Right atrium auricular region (tissue), 2 donors: ENCODE measurements at regions not wholly inside any gene's neighbourhood (a gene's known extent, or its start where the extent isn't known, plus 50 kb on each side); places are given as distances from the start of the nearest gene placed in this dataset.

Source experiments
- DNase-seq: peaks from one replicate; pipeline ENCODE4 v3.0.0-alpha.2; 2019; ENCODE audit warnings: low spot score
- H3K27ac ChIP-seq, 2 donors: fragments of 200-600 bp; sonication (generic); 1 replicate in 1 of 2; 2 replicates in 1 of 2; pipeline ENCODE4 v1.5.1; 2016 to 2019
- H3K27me3 ChIP-seq, 2 donors: fragments of 200-600 bp; sonication (generic); one replicate each; pipeline versions ENCODE4 v1.5.1 to v1.6.0; 2017 to 2019
- H3K36me3 ChIP-seq: fragments of 200-600 bp; sonication (generic); one replicate; pipeline ENCODE4 v1.5.1; 2016
- H3K4me1 ChIP-seq, 2 donors: fragments of 200-600 bp; sonication (generic); one replicate each; pipeline versions ENCODE4 v1.5.1 to v1.6.0; 2017 to 2019
- H3K4me3 ChIP-seq, 2 donors: fragments of 200-600 bp; sonication (generic); 1 replicate in 1 of 2; 2 replicates in 1 of 2; pipeline ENCODE4 v1.5.1; 2017 to 2019; ENCODE audit warnings: mild to moderate bottlenecking in 1 of 2, moderate library complexity in 1 of 2
- H3K9me3 ChIP-seq, 2 donors: fragments of 200-600 bp; sonication (generic); one replicate each; pipeline ENCODE4 v1.5.1; 2019
- CTCF ChIP-seq, 2 donors: fragments of 200-600 bp; sonication (generic); IDR thresholded peaks; one replicate each; pipeline ENCODE4 v1.5.1; 2019; ENCODE audit warnings: antibody characterized with exemption in 2 of 2

GRCh38 chr17:12269751-12270150 is 249.1 kb downstream of the MAP2K4 start:
- no peak for DNase-seq
- Histone ChIP-seq H3K36me3 (no peaks in the 10 kb centered on the region), H3K4me1 (no peaks in the 10 kb centered on the region), H3K9me3 (peaks cover 0 to 8% of the 10 kb centered on the region in 2 donors), H3K4me3 (no peak overlapping the region), H3K27me3 (no peaks in the 10 kb centered on the region), H3K27ac (no peak overlapping the region)
- TF ChIP-seq CTCF (IDR thresholded peaks at IDR 0.05), result no peak

- Histone ChIP-seq H3K9me3 (peaks cover 0 to 8% of the 10 kb centered on the region in 2 donors), H3K36me3 (no peaks in the 10 kb centered on the region), H3K4me3 (no peak overlapping the region), H3K27me3 (no peaks in the 10 kb centered on the region), H3K27ac (no peak overlapping the region), H3K4me1 (no peaks in the 10 kb centered on the region)
- no peak for DNase-seq
- TF ChIP-seq CTCF (IDR thresholded peaks at IDR 0.05), result no peak
These were observed 257.1 kb downstream of the MAP2K4 start for GRCh38 chr17:12277827-12278226.

- no peaks in the 10 kb centered on the region for H3K9me3 ChIP-seq
- H3K27ac ChIP-seq, result no peak overlapping the region
- no peaks in the 10 kb centered on the region for H3K4me1 ChIP-seq
- no peaks in the 10 kb centered on the region for H3K36me3 ChIP-seq
- no peak overlapping the region for H3K4me3 ChIP-seq
- no peak for DNase-seq
- no peaks in the 10 kb centered on the region for H3K27me3 ChIP-seq
- no peak for TF ChIP-seq CTCF (IDR thresholded peaks at IDR 0.05)
These were observed 261.4 kb downstream of the MAP2K4 start for GRCh38 chr17:12282056-12282455.

GRCh38 chr17:12287953-12288352 is 267.3 kb downstream of the MAP2K4 start:
- Histone ChIP-seq H3K27ac (no peak overlapping the region), H3K36me3 (no peaks in the 10 kb centered on the region), H3K9me3 (no peaks in the 10 kb centered on the region), H3K4me1 (no peaks in the 10 kb centered on the region), H3K27me3 (no peaks in the 10 kb centered on the region), H3K4me3 (no peak overlapping the region)
- no peak for TF ChIP-seq CTCF (IDR thresholded peaks at IDR 0.05)
- DNase-seq, result no peak

GRCh38 chr17:12290207-12290606 is 269.5 kb downstream of the MAP2K4 start:
- Histone ChIP-seq H3K27me3 (no peaks in the 10 kb centered on the region), H3K4me3 (no peak overlapping the region), H3K4me1 (no peaks in the 10 kb centered on the region), H3K36me3 (no peaks in the 10 kb centered on the region), H3K9me3 (no peaks in the 10 kb centered on the region), H3K27ac (no peak overlapping the region)
- TF ChIP-seq CTCF (IDR thresholded peaks at IDR 0.05), result no peak
- no peak for DNase-seq

GRCh38 chr17:12296209-12296625 is 275.5 kb downstream of the MAP2K4 start:
- DNase-seq, result no peak

More at GRCh38 chr17:12296209-12296625, 275.5 kb downstream of the MAP2K4 start:
- no peaks in the 10 kb centered on the region for H3K4me1 ChIP-seq
- H3K4me3 ChIP-seq, result no peak overlapping the region
- no peaks in the 10 kb centered on the region for H3K9me3 ChIP-seq
- TF ChIP-seq CTCF (IDR thresholded peaks at IDR 0.05), result no peak
- H3K36me3 ChIP-seq, result no peaks in the 10 kb centered on the region
- no peaks in the 10 kb centered on the region for H3K27me3 ChIP-seq
- no peak overlapping the region for H3K27ac ChIP-seq
